NCI-H748 (cell line): ENCODE measurements at regions not wholly inside any gene's neighbourhood (a gene's known extent, or its start where the extent isn't known, plus 50 kb on each side); places are given as distances from the start of the nearest gene placed in this dataset.
"Not testable (repeated sequence)": the region's sequence is repeated elsewhere in the genome, so short reads cannot be mapped to it uniquely, and the experiment has no call there.

ENCODE experiments used
- DNase-seq: peaks from one replicate; lab custom pipeline; 2025; ENCODE audit not compliant: unreplicated experiment; lab: John Stamatoyannopoulos, UW

DNA sequence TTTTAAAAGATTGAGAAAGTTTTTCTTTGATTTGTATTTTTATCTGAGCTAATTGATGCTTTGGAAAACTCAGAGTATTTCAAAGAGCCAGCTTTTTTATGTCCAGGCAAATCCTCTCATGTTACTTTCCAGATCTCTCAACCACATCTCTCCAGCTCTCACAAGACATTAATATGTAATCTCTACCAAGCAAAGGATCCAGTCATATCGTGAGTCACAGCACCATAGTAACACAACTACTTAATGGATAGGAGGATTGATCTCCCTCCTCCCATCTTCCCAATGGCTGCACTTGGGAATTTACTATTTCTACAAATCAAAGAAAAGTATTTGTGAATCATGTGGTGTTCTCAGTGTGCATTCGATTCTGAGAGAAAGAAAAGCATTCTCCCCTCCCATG, 63.3 kb downstream of the POU4F1 start:
- no peak for DNase-seq

DNA sequence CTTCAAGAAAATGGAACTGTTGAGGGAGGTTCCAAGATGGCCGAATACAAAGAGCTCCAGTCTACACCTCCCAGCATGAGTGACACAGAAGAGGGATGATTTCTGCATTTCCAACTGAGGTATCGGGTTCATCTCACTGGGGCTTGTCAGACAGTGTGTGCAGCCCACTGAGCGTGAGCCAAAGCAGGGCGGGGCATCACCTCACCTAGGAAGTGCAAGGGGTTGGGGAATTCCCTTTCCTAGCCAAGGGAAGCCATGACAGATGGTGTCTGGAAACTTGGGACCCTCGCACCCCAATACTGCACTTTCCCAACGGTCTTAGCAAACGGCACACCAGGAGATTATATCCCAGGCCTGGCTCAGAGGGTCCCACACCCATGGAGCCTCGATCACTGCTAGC, 77.3 kb downstream of the POU4F1 start:
- not testable (repeated sequence) for DNase-seq

DNA sequence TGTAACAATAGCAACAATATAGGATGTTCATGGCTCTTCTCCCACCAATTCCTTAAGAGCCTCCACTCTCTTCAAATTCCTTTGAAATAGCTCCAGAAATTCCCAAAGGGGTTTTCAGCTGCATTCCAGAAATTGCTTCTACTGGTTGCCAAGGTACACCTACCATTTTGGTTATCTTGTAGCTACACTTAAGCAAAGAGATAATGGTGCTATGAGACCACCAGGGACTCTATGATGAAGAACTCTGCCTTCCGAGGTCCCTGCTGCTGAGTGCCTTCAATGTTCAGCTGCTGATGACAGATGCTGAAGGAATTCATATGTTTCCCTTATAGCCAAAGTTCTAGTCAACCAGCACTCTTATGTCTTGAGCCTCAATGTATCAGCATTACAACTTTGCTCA, 78.4 kb downstream of the POU4F1 start:
- no peak for DNase-seq

DNA sequence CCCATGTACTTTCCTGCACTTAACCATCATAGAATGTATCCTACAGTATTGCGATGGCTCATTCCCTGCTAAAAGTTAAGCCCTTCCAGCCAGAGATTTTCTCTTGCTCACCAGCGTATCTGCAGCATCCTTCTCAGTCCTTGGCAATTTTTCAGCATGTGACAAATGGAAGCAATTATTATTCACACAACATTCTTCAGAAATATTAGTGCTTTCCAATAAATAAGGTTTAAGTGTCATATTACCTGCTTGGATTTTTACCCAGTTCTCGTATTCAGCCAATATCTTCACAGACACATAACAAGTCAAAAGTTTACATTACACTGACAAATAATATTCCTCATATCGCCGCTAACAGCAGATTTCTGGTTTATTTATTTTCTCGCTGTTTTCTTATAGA, 82.3 kb downstream of the POU4F1 start:
- no peak for DNase-seq

DNA sequence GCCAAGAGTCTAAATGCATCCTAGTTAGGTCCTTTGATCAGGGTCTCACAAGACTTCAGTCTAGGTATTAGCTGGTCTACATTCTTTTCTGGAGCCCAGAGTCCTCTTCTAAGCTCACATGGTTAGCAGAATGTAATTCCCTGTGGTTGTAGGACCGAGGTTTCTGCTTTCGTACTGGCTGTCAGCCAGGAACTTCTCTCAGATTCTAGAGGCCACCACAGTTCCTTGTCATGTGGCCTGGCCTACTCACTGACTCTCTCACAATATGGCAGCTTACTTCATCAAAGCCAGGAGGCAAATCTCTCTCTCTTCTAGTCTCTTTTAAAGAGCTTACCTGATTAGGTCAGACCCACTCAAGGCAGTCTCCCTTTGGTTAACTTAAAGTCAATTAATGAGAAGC, 82.9 kb downstream of the POU4F1 start:
- no peak for DNase-seq

DNA sequence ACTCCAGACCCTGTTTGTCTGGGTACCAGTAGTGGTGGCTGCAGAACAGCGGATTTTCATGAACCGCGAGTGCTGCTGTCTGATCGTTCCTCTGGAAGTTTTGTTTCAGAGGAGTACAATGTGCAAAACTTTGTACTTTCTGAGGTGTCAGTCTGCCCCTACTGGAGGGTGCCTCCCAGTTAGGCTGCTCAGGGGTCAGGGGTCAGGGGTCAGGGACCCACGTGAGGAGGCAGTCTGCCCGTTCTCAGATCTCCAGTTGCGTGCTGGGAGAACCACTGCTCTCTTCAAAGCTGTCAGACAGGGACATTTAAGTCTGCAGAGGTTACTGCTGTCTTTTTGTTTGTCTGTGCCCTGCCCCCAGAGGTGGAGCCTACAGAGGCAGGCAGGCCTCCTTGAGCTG, 84.9 kb downstream of the POU4F1 start:
- DNase-seq: not testable (repeated sequence)

DNA sequence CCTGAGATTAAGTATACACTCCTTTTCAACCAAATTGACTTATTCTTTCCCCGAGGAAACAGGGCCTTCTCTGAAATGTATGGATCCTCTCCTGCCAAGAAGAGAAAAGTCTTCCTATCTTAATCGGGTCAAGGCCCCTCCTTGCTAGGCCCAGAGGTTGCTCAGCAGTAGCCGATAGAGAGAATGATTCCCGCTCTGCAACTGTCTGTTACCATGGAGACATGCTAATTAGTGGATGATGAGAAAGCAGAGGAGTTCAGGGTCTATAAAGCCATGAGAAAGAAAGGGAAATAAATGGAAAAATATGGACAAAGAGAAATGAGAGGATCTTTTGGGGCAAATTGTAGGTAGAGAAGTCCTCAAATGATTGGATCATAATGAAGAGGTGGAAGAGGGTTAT, 103.5 kb downstream of the POU4F1 start:
- peak; percentile 79 for DNase-seq

DNA sequence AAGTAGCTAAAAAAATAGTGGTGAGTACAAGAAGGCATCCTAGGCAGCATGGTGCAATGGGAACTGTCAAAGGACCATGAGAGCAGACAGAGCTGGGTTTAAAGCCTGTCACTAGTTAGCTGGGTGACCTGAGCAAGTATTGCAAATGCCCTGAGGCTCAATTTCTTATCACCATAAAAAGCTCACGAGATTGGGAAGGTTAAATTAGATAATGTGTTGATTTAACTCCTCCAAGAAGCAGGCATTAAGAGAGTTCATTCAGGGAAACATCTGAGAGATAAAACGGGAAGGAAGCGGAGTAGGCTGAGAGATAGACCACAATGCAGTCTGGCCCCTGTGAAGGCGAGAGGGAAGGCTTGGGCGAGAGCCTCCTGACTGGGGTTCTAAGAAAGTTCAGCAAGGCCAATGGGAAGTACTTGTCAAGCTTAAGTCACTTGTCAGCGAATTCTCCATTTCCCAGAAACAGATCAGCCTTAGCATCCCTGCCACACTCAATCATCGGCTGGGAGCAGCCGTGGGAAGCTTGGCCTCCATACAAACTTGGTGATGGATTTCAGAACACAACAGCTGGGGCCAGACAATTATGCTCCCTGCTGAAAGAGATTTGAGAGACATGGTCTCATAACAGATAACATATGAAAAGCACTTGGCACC, 105.5 kb downstream of the POU4F1 start:
- DNase-seq: no peak

DNA sequence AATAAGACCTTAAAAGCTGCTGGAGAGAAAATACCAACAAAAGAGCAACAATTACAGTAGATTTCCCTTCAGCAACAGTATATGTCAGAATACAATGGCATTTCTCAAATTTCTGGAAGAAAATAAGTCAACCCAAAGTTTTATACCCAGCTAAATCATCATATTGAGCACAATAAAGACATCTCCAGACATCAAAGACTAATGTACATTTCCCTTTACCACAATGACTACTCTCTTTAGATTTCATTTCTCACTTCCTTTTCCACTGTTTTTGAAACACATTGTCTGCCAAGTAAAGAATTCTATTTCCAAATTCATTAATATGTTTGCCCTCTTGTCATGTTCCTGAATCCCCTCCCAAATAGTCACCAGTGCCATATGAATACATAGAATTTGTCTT, 111.4 kb downstream of the POU4F1 start:
- no peak for DNase-seq

DNA sequence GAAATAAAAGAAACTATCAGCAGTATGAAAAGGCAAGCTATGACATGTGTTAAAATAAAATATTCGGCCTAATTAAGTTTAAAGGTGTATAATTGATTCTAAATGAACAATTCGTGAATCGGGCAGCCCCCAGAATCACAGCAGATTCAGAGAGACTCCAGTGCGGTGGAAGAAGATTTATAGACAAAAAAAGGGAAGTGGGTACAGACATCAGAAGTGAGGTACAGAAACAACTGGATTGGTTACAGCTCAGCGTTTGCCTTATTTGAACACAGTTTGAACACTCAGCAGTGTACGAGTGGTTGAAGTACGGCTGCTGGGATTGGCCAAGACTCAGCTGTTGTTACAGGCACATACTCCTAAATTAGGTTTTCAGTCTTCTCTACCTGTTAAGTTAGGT, 113.1 kb downstream of the POU4F1 start:
- not testable (repeated sequence) for DNase-seq

DNA sequence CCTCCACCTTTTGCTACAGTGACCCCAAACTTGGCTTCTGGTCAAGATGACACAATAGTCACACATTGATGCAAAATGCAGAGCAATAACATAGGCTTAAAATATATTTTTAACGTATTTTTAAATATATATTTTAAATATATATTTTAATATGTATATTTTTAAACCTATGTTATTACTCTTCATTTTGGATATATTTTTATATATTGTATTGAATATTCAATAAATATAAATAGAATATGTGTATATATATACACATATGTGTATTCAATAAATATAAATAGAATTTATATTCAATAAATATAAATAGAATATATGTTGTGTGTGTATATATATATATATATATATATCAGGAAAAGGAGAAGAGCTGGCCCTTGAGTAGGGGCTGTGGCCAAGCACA, 115.6 kb downstream of the POU4F1 start:
- no peak for DNase-seq

DNA sequence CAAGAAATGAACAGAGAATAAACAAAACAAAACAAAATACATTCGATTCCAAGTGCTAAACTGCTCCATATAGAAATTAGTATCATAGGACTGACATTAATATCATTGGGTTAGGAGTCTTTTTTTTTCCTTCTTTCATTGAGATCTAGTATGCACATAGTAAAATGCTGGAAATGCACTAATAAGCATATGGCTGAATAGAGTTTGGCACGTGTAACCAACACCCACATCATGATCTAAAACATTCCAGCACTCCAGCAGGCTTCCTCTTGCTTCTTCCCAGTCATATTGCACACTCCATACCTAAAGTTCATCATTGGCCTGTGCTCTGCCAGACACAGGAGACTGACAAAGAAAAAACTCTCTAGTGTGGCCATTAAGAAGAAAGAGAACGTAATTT, 117.5 kb downstream of the POU4F1 start:
- no peak for DNase-seq

DNA sequence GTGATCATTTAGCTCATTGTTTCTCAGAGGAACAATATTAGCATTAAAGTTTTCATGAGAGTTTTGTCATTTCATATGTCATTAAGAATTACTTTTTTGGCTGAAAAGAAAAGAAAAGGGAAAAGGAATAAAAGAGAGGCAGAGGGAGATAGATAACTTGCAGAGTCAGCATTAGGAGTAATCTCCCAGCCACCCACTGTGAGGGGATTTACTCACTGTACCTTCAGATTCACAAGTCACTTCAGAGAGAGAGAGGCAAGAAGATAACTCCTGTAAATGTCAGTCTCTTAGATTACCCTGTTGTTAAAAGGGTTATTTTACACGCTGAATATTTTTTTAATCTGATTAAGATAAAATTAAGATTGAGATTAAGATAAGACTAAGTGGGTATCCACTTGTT, 125.2 kb downstream of the POU4F1 start:
- DNase-seq: no peak

DNA sequence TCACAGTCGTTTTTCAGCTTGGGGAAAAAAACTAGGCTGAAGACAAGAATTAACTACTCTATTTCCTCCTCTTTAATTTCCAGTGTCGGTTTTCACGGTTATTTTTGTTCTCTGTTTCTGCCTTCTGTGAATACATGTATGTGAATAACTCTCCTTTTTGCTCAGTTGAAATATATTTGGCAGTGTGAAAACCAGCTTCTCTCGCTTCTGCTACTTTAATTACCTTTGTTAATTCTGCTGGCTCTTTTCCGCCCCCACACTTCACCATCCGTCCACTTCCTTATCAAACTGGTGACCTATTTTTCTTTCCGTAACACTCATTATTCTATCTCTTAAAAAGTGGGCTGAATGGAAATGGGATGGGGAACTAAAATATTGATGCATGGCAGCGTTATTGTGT, 126.4 kb downstream of the POU4F1 start:
- no peak for DNase-seq

DNA sequence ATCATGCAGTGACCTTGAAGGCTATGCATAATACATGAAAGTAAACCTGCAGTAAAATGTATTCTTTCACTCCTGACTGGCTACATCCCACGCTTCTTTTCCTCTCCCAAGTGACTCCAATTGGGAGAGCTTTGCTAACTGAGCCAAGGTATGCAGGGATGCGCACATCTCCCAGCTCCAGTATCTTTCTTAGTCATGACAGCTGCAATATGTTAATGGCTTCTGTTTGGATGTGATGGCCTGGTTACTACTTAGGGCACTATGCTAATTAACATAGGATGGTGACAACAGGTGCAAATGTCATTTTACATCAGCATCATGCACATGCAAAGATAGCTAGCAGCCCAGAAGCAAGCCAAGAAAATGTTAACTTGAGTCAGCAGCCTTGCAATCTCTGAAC, 134.7 kb downstream of the POU4F1 start:
- no peak for DNase-seq

DNA sequence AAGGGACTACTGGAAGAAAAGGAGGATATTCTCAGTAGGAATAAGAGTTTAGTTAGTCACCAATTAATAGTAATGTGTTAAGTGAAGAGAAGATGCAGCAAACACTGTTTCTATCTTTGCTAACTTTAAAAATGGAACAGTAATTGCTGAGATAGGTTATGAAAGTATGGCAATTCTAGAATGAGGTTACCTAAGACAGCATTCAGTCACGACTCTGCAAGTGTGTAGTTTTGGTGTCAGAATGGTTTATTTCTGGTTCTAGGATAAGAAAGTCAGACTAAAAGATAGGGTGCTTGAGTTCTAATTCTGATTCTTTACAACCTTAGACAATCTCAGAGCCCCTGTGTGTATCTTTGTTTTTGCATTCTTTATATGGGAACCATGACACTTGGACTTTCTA, 138.1 kb downstream of the POU4F1 start:
- DNase-seq: no peak

DNA sequence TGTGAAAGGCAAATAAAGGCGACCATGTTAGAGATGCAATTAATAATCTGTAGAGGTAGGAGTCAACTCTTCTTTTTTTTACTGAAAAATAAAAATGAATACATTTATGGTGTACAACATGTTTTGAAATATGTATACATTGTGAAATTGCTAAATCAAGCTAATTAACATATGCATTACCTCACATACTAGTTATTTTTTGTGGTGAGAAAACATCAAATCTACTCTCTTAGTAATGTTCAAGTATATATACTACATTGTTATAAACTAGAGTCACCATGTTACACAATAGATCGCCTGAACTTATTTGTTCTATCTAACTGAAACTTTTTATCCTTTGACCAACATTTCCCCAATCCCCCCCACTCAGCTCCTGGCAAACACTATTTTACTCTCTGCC, 143.2 kb downstream of the POU4F1 start:
- no peak for DNase-seq

DNA sequence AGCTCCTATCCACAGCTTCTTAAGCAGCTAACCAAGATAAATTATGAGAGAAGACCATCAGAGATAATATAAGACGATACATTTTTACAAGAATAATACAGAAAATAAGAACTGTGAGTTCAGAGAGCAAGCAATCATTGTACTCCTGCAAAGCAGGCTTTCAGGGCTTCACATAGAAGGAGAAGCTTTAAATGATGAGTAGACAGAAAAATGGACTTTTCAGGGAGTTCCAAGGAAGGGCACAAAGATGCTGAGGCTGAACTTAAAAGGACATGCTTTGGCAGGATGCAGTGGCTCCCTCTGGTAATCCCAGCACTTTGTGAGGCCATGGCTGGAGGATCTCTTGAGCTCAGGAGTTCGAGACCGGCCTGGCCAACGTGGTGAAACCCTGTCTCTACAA, 159.5 kb downstream of the POU4F1 start:
- no peak for DNase-seq

DNA sequence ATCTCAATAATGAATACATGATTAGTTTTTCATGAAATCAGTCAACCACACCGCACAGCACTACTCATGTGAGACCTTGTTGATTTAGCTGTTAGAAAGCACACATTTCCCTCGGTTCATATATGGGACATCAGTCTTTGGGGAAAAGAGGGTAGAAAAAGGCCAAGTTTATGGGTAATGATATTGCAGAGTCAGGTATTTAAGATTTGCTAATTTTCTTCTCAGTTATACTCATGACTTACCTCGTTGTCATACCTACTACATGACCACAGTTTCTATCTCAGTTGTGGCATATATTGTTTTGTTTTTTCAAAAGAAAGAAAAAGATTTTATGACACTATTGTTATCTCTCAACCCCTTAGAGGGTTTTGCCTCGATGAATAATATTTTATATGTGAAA, 165.6 kb downstream of the POU4F1 start:
- DNase-seq: no peak

DNA sequence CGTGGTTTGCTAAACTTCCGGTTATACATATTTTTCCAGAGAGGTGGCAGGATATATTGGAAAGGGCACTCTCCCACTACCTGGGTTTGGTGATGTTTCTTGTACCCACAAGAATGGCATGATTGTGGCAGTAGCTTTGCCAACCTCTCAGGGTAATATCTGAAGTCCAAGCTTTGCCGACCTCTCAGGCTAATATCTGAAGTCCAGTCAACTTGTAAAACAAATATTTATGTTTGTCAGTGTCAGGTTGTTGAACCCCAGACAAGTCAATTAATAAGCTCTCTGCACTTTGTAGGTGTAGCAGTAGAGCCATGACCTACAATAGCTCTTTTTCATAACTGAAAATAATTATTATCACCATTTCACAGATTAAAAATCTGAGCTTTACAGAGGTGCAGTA, 167.0 kb downstream of the POU4F1 start:
- no peak for DNase-seq

DNA sequence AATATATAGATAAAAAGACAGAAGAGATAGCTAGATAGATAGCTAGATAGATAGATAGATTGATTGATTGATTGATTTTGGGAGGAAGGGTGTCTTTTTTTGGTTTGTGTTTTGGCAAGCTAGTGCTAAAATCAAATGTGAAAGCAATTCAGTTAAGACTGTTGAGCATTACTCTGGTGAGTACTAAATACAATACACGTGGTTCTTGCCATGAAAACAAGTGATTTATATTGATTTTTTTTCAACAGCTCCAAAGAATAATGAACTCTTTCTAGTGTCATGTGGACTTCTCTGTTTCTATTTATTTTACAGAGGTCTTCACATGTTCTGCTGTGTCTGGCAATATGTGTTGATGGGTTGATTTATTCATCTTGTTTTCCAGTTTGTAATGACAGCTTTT, 172.0 kb downstream of the POU4F1 start:
- no peak for DNase-seq

DNA sequence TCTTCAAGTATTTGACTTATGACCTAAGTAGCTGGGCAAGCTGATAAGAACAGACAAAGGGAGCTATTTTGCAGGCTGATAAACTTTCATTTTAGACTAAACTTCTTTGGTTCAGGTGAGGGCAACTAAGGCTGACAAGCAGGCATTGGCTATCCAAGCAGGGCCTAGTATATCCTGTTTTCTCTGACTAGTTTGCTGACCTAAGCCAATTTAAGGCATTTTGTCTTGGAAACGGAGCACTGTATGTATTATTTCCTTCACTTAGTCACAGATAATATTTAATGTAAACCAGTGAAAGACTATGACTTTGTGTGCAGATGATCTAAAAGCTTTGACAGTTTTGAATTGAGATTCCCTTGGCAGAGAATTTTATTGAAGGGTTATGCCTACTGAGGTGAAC, 172.5 kb downstream of the POU4F1 start:
- no peak for DNase-seq

DNA sequence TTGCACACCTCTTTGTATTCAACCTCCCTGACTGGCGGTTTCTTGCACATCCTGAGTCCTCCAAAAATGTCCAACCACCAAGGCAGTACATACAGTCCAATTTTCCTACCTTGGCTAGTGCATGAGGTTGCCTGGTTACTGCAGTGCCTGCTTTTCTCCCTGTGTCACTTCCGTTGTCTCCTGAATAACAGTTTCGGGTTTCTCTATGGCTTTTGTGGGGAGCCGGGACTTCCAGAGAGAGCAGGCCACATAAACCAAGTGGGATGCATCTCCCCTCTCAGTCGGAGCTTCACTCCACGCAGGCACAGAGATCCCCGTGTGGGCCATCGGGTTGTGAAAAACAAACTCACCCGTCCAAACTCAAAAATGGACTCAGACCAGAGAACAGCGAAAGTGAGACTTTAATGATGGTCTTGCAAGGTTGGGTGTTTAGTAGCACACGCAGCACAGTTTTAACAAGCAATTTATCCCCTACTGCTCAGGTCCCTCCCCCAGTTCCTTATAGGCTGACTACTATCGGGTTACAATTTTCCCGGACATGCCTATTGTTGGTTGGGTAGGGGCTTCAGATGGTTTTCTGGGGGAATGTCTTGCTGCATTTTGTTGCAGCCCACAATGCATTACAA, 173.1 kb downstream of the POU4F1 start:
- peak; percentile 90 for DNase-seq
